ENCODE measurements at regions not wholly inside any gene's neighbourhood (a gene's known extent, or its start where the extent isn't known, plus 50 kb on each side); places are given as distances from the start of the nearest gene placed in this dataset.

DNA sequence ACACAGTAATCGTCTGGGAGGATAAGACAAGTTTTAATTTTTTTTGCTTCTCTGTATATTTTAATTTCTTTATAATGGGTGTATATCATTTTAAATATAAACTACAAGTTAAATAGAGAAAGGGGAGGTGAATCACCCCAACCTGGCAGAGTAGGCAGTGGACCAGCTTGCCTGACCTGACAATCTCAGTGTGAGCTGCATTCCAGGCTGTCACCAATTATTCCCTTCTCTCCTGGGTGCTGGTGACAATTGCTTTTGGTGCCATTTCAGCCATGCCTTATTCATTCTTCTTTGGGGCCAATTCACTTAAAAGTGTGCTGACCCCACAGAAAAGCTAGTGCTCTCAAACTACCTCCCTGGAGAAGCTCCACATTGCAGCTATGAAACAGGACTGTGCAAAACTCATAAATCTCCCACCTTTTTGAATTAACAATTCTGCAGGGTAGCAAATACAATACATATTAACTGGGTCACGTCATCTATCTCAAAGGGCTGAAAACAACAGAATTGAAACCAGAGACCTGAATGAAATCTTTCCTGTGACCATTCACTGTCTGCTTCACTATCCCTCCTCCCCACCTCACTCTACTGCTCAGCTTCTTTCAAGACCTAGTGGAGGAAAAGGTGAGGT is 359.0 kb downstream of the HS3ST1 start:
- TF ChIP-seq, protein P1, sequence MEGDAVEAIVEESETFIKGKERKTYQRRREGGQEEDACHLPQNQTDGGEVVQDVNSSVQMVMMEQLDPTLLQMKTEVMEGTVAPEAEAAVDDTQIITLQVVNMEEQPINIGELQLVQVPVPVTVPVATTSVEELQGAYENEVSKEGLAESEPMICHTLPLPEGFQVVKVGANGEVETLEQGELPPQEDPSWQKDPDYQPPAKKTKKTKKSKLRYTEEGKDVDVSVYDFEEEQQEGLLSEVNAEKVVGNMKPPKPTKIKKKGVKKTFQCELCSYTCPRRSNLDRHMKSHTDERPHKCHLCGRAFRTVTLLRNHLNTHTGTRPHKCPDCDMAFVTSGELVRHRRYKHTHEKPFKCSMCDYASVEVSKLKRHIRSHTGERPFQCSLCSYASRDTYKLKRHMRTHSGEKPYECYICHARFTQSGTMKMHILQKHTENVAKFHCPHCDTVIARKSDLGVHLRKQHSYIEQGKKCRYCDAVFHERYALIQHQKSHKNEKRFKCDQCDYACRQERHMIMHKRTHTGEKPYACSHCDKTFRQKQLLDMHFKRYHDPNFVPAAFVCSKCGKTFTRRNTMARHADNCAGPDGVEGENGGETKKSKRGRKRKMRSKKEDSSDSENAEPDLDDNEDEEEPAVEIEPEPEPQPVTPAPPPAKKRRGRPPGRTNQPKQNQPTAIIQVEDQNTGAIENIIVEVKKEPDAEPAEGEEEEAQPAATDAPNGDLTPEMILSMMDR (IDR thresholded peaks at IDR 0.05) = no peak
- no peak for TF ChIP-seq POLR2A (IDR thresholded peaks at IDR 0.05)

Data from adrenal gland (tissue), 5 donors.